GM21423 (cell line): ENCODE measurements at regions not wholly inside any gene's neighbourhood (a gene's known extent, or its start where the extent isn't known, plus 50 kb on each side); places are given as distances from the start of the nearest gene placed in this dataset.
"Not testable (repeated sequence)": the region's sequence is repeated elsewhere in the genome, so short reads cannot be mapped to it uniquely, and the experiment has no call there.

Source experiments
- ATAC-seq: cut with Tn5 transposase; IDR thresholded peaks from one replicate; pipeline ENCODE4 v1.9.1; 2021; ENCODE audit warnings: mild to moderate bottlenecking, moderate library complexity; ENCODE audit not compliant: unreplicated experiment

GRCh38 chr14:40402957-40403356 is 970.7 kb upstream of the FBXO33 start:
- no peak for ATAC-seq

GRCh38 chr14:40398981-40399380 is 966.7 kb upstream of the FBXO33 start:
- ATAC-seq, result no peak

GRCh38 chr14:40394634-40395340 is 962.6 kb upstream of the FBXO33 start:
- ATAC-seq, result no peak

- ATAC-seq, result no peak
These were observed 960.9 kb upstream of the FBXO33 start for GRCh38 chr14:40393143-40393542.

GRCh38 chr14:40386433-40386832 is 954.2 kb upstream of the FBXO33 start:
- ATAC-seq, result peak; percentile 57

GRCh38 chr14:40374221-40374620 is 942.0 kb upstream of the FBXO33 start:
- no peak for ATAC-seq

- no peak for ATAC-seq
These were observed 938.8 kb upstream of the FBXO33 start for GRCh38 chr14:40371011-40371410.

- no peak for ATAC-seq
These were observed 936.1 kb upstream of the FBXO33 start for GRCh38 chr14:40368314-40368713.

GRCh38 chr14:40367717-40368116 is 935.5 kb upstream of the FBXO33 start:
- no peak for ATAC-seq

GRCh38 chr14:40365305-40365704 is 933.1 kb upstream of the FBXO33 start:
- no peak for ATAC-seq

GRCh38 chr14:40362856-40363255 is 930.6 kb upstream of the FBXO33 start:
- no peak for ATAC-seq

GRCh38 chr14:40354754-40355153 is 922.5 kb upstream of the FBXO33 start:
- ATAC-seq, result no peak

- ATAC-seq, result not testable (repeated sequence)
These were observed 915.9 kb upstream of the FBXO33 start for GRCh38 chr14:40348104-40348503.

- ATAC-seq, result no peak
These were observed 915.4 kb upstream of the FBXO33 start for GRCh38 chr14:40347675-40348074.

- no peak for ATAC-seq
These were observed 914.0 kb upstream of the FBXO33 start for GRCh38 chr14:40346275-40346674.

GRCh38 chr14:40345334-40345733 is 913.1 kb upstream of the FBXO33 start:
- ATAC-seq, result no peak

GRCh38 chr14:40340708-40341107 is 908.5 kb upstream of the FBXO33 start:
- no peak for ATAC-seq

GRCh38 chr14:40336846-40337245 is 904.6 kb upstream of the FBXO33 start:
- ATAC-seq, result no peak

- not testable (repeated sequence) for ATAC-seq
These were observed 894.3 kb upstream of the FBXO33 start for GRCh38 chr14:40326519-40326918.

- ATAC-seq, result no peak
These were observed 886.0 kb upstream of the FBXO33 start for GRCh38 chr14:40318211-40318719.

- no peak for ATAC-seq
These were observed 885.5 kb upstream of the FBXO33 start for GRCh38 chr14:40317690-40318089.

GRCh38 chr14:40312296-40312695 is 880.1 kb upstream of the FBXO33 start:
- no peak for ATAC-seq

GRCh38 chr14:40309124-40309523 is 876.9 kb upstream of the FBXO33 start:
- ATAC-seq, result no peak
